ENCODE measurements at regions not wholly inside any gene's neighbourhood (a gene's known extent, or its start where the extent isn't known, plus 50 kb on each side); places are given as distances from the start of the nearest gene placed in this dataset.

- no peak for TF ChIP-seq EZH2phosphoT487 (IDR thresholded peaks at IDR 0.05; ENCODE audit: low read depth)
- TF ChIP-seq CTCF (IDR thresholded peaks at IDR 0.05; ENCODE audit: low read depth, low read length) = no peak
- Histone ChIP-seq H3K27me3 (ENCODE audit: low read depth, low read length) (0 out of 2 replicates have a peak, but pooled peaks cover 4% of the 10 kb centered on the region), H3K9me3 (ENCODE audit: insufficient read depth, low read length) (no peaks in the 10 kb centered on the region)
Measured at GRCh38 chr9:38315085-38315595, 77.4 kb upstream of the ALDH1B1 start.

GRCh38 chr9:38313421-38313820 lies 79.1 kb upstream of the ALDH1B1 start:
- no peak overlapping the region for H3K4me3 ChIP-seq (ENCODE audit: low read length)
- H3K36me3 ChIP-seq (replicated peaks; ENCODE audit: low read depth, low read length) = no peaks in the 10 kb centered on the region
- H3K4me2 ChIP-seq (ENCODE audit: low read length) = no peak overlapping the region
- no peaks in the 10 kb centered on the region for H4K20me1 ChIP-seq (ENCODE audit: insufficient read depth, low read length)
- H3K9me3 ChIP-seq (ENCODE audit: insufficient read depth, low read length) = no peaks in the 10 kb centered on the region
- no peak overlapping the region for H2AFZ ChIP-seq (ENCODE audit: low read depth, low read length)
- peaks cover 12% of the 10 kb centered on the region for H3K4me1 ChIP-seq (ENCODE audit: low read length)
- 0 out of 2 replicates have a peak, but pooled peaks cover 4% of the 10 kb centered on the region for H3K27me3 ChIP-seq (ENCODE audit: low read depth, low read length)
- H3K79me2 ChIP-seq (ENCODE audit: low read length) = no peaks in the 10 kb centered on the region
- H3K9ac ChIP-seq (ENCODE audit: low read length) = no peak overlapping the region
- H3K27ac ChIP-seq (ENCODE audit: low read length) = no peak overlapping the region
- no peak for TF ChIP-seq CTCF (IDR thresholded peaks at IDR 0.05; ENCODE audit: low read depth, low read length)
- no peak for TF ChIP-seq EZH2phosphoT487 (IDR thresholded peaks at IDR 0.05; ENCODE audit: low read depth)

More at GRCh38 chr9:38315085-38315595, 77.4 kb upstream of the ALDH1B1 start:
- Histone ChIP-seq H4K20me1 (ENCODE audit: insufficient read depth, low read length) (no peaks in the 10 kb centered on the region), H3K36me3 (replicated peaks; ENCODE audit: low read depth, low read length) (no peaks in the 10 kb centered on the region), H3K79me2 (ENCODE audit: low read length) (no peaks in the 10 kb centered on the region), H3K4me2 (ENCODE audit: low read length) (no peak overlapping the region), H3K4me1 (ENCODE audit: low read length) (peaks cover 28% of the 10 kb centered on the region), H3K4me3 (ENCODE audit: low read length) (no peak overlapping the region), H2AFZ (ENCODE audit: low read depth, low read length) (no peak overlapping the region), H3K9ac (ENCODE audit: low read length) (no peak overlapping the region), H3K27ac (ENCODE audit: low read length) (no peak overlapping the region)

GRCh38 chr9:38312406-38312805 lies 80.1 kb upstream of the ALDH1B1 start:
- Histone ChIP-seq H3K9ac (ENCODE audit: low read length) (no peak overlapping the region), H3K27ac (ENCODE audit: low read length) (no peak overlapping the region), H3K4me1 (ENCODE audit: low read length) (peaks cover 7% of the 10 kb centered on the region), H4K20me1 (ENCODE audit: insufficient read depth, low read length) (no peaks in the 10 kb centered on the region), H3K79me2 (ENCODE audit: low read length) (no peaks in the 10 kb centered on the region), H3K4me3 (ENCODE audit: low read length) (no peak overlapping the region), H3K4me2 (ENCODE audit: low read length) (no peak overlapping the region), H2AFZ (ENCODE audit: low read depth, low read length) (no peak overlapping the region), H3K36me3 (replicated peaks; ENCODE audit: low read depth, low read length) (no peaks in the 10 kb centered on the region), H3K27me3 (ENCODE audit: low read depth, low read length) (0 out of 2 replicates have a peak, but pooled peaks cover 4% of the 10 kb centered on the region), H3K9me3 (ENCODE audit: insufficient read depth, low read length) (no peaks in the 10 kb centered on the region)
- TF ChIP-seq EZH2phosphoT487 (IDR thresholded peaks at IDR 0.05; ENCODE audit: low read depth) (no peak), CTCF (IDR thresholded peaks at IDR 0.05; ENCODE audit: low read depth, low read length) (no peak)

GRCh38 chr9:38311382-38312270 lies 80.9 kb upstream of the ALDH1B1 start:
- peaks cover 7% of the 10 kb centered on the region for H3K4me1 ChIP-seq (ENCODE audit: low read length)
- no peak overlapping the region for H3K9ac ChIP-seq (ENCODE audit: low read length)
- H3K36me3 ChIP-seq (replicated peaks; ENCODE audit: low read depth, low read length) = no peaks in the 10 kb centered on the region
- H3K27ac ChIP-seq (ENCODE audit: low read length) = no peak overlapping the region
- no peak overlapping the region for H2AFZ ChIP-seq (ENCODE audit: low read depth, low read length)
- H3K27me3 ChIP-seq (ENCODE audit: low read depth, low read length) = 0 out of 2 replicates have a peak, but pooled peaks cover 4% of the 10 kb centered on the region
- H3K4me3 ChIP-seq (ENCODE audit: low read length) = no peak overlapping the region
- no peaks in the 10 kb centered on the region for H3K79me2 ChIP-seq (ENCODE audit: low read length)
- no peak for TF ChIP-seq CTCF (IDR thresholded peaks at IDR 0.05; ENCODE audit: low read depth, low read length)
- no peak for TF ChIP-seq EZH2phosphoT487 (IDR thresholded peaks at IDR 0.05; ENCODE audit: low read depth)
- H3K9me3 ChIP-seq (ENCODE audit: insufficient read depth, low read length) = no peaks in the 10 kb centered on the region
- H3K4me2 ChIP-seq (ENCODE audit: low read length) = no peak overlapping the region
- no peaks in the 10 kb centered on the region for H4K20me1 ChIP-seq (ENCODE audit: insufficient read depth, low read length)

All from OCI-LY3 (cell line).